GM18520 (cell line): ENCODE measurements at regions not wholly inside any gene's neighbourhood (a gene's known extent, or its start where the extent isn't known, plus 50 kb on each side); places are given as distances from the start of the nearest gene placed in this dataset.
"Not testable (repeated sequence)": the region's sequence is repeated elsewhere in the genome, so short reads cannot be mapped to it uniquely, and the experiment has no call there.

Experiments used
- ATAC-seq: cut with Tn5 transposase; IDR thresholded peaks from one replicate; pipeline ENCODE4 v1.9.1; 2021; ENCODE audit not compliant: unreplicated experiment

DNA sequence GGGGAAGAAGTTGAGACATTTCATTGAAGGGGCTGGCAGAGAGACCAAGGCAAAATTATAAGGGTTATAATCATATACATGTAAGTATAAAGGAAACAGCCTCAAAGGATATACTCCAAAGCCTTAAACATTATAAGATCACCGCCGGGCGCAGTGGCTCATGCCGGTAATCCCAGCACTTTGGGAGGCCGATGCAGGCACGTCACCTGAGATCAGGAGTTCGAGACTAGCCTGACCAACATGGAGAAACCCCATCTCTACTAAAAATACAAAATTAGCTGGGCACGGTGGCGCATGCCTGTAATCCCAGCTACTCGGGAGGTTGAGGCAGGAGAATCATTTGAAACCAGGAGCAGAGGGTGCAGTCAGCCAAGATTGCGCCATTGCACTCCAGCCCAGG is 1227.0 kb upstream of the NRXN1 start:
- not testable (repeated sequence) for ATAC-seq

- ATAC-seq: no peak
Measured at GRCh38 chr2:52258038-52258437, 1226.1 kb upstream of the NRXN1 start.

DNA sequence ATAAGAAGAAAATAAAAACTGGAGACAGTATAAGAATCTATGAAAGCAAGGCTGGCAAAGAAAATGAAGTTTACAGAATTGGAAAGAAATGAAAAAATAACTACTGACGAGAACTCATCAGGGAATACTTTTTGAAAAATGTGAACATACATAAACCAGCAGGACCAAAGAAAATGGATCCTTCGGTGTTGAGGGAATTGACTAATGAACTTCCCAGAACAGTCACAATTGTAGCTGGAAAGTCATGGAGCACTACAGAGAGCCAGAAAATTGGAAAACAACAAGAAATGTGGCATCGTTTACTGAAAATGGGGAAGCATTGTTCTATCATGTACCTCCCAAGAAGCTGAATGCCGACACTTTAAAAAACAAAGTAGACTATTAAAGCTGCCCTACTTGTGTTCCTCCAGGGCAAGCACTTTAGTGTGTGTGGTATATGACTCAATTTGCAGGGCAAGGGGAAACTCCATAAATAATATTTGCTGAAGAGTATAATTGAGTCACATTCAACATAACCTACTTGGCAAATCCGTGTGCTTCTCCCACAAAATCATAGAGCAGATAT is 1221.6 kb upstream of the NRXN1 start:
- ATAC-seq: no peak

DNA sequence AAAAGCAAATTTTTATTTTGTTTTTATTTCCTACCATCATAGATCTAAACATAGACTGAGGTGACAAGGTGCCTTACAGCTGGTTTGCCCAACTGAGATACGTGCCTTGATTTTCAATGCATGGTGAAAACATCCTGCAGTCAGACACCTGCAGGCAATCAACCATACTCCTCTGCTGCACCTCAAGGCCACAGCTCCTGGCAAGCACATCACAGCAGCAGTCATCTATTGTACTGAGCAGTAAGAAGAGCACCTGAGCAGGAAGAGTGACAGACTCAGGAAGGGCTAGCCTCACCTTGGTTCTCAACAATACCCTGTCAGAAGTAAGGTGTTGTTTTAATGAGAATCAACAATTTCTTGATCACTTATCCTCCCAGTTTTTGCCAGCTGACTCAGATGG is 1206.8 kb upstream of the NRXN1 start:
- no peak for ATAC-seq

DNA sequence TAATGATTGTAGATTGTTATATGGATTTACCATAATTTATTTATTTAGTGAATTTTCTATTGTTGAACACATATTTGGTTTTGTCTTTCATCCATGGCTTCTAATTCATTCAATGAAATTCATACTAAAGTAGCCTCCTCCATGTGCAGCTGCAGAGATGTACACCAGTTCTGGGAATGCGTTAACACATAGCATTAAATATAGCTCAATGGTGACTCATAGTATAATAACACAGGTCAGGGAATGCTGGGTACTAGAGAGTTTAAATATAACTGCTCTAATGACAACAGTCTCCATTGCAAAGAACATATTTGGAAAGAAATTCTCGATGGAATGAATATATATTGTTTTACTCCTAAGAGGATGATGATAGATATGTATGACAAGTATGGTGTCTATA is 1190.2 kb upstream of the NRXN1 start:
- ATAC-seq: no peak

DNA sequence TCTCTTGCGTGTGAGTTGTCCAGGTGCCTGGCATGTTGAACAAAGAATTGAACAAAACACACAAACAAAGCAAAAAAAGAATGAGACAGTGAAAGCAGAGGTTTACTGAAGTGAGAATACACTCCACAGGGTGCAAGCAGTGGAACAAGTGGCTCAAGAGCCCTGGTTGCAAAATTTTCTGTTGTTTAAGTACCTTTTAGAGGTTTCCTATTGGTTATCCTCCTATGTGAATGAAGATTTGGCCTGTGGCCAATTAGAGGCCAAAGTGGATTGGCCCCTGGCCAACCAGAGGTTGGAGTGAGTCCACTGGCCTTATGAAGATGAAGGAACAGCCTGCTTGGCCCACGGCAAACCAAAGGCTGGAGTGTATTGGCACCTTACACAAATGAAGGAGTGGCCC is 1188.5 kb upstream of the NRXN1 start:
- ATAC-seq: no peak

DNA sequence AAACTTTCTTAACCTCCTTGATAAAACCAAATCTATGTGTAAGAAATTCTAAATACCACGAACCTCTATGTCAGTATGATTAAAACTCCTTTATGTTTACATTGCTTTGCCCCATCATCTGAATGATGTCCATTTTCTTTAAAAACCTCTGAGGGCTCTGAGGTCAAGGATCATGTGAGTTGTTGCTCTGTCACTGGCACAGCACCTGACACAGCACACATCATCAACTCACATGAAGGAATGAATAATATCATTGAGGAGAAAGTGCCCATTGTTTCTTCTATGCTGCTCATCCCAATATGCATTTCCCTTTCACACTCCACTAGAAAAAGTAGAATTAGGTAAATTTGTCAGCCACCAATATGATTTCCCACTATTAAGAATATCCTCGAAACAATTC is 1178.7 kb upstream of the NRXN1 start:
- no peak for ATAC-seq

- no peak for ATAC-seq
Measured at GRCh38 chr2:52210161-52210560, 1178.2 kb upstream of the NRXN1 start.

DNA sequence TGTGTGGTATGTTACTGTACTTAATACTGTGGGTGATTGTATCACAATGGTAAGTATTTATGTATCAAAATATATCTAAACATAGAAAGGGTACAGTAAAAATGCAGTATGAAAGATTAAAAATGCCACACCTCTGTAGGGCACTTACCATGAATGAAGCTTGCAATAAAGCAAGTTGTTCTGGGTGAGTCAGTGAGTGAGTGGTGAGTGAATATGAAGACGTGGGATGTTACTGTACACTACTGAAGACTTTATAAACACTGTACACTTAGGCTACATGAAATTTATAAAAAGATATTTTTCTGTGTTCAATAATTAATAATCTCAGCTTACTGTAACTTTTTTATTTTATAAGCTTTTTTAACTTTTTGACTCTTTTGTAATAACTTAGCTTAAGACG is 1162.4 kb upstream of the NRXN1 start:
- ATAC-seq: no peak

DNA sequence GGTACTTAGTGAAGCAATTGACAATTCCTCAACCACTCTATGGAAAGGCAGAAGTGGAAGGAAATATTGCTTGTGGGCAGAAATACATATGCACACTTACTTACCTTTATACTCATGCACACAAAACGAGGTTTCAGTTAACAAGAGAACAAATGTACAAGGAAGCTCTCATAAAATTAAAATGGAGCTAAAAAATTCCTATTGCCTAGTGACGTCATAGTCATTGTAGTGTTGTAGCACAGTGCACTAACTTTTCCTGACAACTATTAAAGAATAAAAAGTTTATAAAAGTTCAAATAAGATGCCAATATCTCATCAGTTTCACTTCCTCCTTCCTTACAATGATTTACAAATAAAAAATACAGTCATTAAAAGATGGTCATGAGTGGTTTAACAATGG is 1161.9 kb upstream of the NRXN1 start:
- no peak for ATAC-seq

DNA sequence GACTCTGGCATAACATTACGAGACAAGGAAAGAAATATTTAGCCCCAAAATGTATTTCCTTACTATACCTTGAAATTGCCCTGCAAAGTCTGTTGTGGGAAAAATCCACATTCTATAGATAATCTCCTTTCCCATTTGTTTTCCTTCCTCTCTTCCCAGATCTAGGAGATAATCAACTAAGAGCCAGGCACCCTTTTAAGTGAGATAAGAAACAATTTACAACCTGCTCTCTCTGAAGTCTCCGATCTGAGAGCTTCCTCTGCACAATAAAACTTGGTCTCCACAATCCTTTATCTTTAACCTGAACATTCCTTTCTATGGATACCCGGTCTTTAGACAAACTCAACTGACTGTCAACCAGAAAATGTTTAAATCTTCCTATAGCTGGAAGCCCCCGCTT is 1160.7 kb upstream of the NRXN1 start:
- ATAC-seq: no peak

- ATAC-seq: no peak
Measured at GRCh38 chr2:52181080-52181479, 1149.1 kb upstream of the NRXN1 start.

DNA sequence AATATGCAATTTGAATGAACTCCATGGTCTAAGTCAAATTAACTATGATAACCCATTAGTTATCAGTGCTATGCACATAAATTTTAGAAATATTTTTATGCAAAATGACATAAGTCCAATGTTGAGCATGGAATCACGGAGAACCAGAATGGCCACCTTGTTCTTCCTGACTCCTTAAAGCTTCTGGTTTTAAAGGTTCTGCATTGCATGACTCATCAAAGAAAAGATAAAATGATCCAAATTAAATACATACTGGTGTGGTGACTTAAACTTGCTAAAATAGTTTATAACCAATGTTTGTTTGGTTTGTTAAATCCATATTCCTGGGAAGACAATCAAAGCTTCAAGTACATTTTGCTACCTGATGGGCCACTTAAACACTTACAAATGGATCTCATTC is 1146.9 kb upstream of the NRXN1 start:
- ATAC-seq: no peak

GRCh38 chr2:52145005-52145404 is 1113.1 kb upstream of the NRXN1 start:
- ATAC-seq: no peak

DNA sequence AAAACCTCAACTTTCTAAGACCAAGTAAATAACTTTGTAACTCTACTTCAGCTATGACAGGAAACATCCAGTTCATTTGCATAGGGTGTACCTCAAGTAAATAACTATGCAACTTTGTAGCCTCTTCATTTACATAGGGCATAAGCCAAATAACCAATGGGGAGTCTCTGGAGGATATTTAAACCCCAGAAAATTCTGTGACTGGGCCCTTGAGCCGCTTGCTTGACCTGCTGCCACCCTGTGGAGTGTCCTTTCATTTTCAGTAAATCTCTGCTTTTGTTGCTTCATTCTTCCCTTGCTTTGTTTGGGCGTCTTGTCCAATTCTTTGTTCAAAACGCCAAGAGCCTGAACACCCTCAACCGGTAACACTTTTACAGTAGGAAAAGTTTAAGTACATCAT is 1112.7 kb upstream of the NRXN1 start:
- ATAC-seq: no peak

DNA sequence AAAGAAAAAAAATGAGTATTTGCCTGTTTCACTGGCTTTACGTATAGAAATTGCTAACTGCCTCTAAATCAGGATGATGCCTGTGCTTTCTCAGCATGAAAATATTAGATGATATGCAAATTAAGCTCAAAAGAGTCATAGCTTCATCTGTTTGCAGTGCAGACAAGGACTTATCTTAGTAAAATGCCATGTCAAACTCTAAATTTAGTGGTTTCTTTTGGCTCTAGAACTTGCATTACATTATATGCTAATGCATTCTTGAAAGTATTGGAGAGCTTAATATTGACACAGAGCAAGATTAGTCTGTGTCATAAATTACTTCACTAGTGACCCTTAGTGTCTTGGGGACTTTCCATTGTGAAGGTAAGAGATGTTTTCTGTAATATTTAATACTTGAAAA is 1109.1 kb upstream of the NRXN1 start:
- no peak for ATAC-seq

DNA sequence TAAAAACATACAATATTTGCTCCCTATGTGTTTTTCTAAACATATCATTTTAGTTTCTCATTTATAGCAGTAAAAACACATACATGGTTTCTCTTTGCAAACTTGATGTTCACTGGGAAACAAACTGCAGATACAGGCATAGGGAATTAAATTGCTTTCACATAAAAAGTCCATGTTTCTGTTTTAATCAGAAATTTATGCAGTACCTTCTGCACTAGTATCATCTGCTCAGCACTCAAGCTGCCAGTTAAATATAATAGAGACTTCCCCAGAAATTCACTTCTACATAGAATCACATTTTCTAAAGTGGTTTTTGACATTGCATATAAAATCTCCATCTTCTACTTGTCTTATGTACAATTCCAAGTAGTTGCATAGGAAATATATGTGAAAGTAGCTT is 1107.3 kb upstream of the NRXN1 start:
- no peak for ATAC-seq

GRCh38 chr2:52135235-52135634 is 1103.3 kb upstream of the NRXN1 start:
- no peak for ATAC-seq

DNA sequence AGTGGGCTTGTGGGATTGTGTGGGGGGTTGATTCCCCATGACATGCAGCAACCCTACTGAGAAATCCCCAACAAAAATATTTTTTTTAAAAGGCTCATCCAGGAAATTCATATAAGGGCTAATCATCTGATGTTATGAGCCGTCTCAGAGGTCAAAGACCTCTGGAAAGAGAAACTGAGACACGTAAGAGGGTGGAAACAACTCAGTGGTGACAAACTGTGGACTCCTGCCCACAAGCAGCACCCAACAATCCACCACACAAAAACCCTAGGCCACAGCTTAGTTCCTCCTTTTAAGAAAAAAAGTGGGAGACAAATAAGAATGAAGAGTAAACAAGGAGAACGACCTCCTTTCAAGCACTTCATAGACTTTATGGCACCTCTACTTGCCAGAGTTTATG is 1096.1 kb upstream of the NRXN1 start:
- no peak for ATAC-seq

GRCh38 chr2:52127527-52127926 is 1095.6 kb upstream of the NRXN1 start:
- no peak for ATAC-seq

- ATAC-seq: no peak
Measured at GRCh38 chr2:52117299-52117698, 1085.4 kb upstream of the NRXN1 start.

DNA sequence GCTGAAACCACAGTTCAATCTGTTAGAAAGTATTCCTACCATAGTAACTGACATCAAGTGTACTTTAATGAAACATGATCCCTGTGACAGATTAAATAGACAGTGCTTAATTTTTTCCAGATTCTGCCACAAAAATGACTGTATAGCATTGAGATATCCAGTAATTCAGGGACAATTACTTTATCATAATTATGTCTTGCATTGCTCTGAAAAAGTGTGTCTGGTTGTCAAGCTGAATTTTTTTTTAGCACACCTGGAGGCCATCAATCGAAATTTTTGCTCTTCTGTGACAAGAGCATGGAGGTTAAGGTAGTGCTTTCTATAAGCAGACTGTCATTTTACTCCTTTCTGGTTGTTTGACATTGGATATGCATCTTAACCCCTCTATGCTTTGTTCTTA is 1083.8 kb upstream of the NRXN1 start:
- no peak for ATAC-seq

- no peak for ATAC-seq
Measured at GRCh38 chr2:52113338-52113737, 1081.4 kb upstream of the NRXN1 start.

DNA sequence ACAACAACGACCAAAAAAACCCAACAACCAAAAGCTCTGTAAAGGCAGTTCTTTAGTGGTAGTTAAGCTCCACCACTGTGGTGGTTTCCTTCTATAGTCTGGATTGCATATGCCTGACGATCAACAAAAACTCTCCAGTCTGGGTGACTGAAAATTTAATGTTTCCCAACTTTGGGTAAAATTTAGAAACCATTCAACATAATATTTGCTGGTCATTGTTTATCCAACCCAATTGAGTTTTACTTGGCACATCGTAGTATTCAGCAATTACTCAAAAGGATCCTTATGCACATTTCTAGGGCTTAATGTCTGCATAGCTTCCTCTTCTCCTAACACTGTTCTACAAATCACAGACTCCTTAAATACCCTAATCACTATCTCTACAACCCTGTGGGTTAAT is 1080.2 kb upstream of the NRXN1 start:
- ATAC-seq: no peak
